Gastrocnemius medialis (tissue), 4 donors: ENCODE measurements at regions not wholly inside any gene's neighbourhood (a gene's known extent, or its start where the extent isn't known, plus 50 kb on each side); places are given as distances from the start of the nearest gene placed in this dataset.

ENCODE experiments used
- ATAC-seq, 2 donors: fragments of 150-250 bp; one replicate each; pipeline ENCODE4 v1.9.1; 2016
- DNase-seq, 2 donors: peaks; one replicate each; pipeline ENCODE4 v3.0.0-alpha.2; 2019
- H3K27ac ChIP-seq, 4 donors: fragments of 200-600 bp; sonication (generic); 1 replicate in 1 of 4; 2 replicates in 3 of 4; pipeline ENCODE4 v1.5.1; 2016 to 2018; ENCODE audit warnings: mild to moderate bottlenecking in 2 of 4, moderate library complexity in 1 of 4
- H3K27me3 ChIP-seq, 3 donors: fragments of 200-600 bp; sonication (generic) in 2 of 3; 1 replicate in 1 of 3; 2 replicates in 2 of 3; pipeline versions ENCODE4 v1.5.1 to v1.6.0; 2016 to 2019; ENCODE audit warnings: mild to moderate bottlenecking in 1 of 3, moderate library complexity in 1 of 3
- H3K36me3 ChIP-seq, 2 donors: fragments of 200-600 bp; sonication (generic) in 1 of 2; one replicate each; pipeline ENCODE4 v1.5.1; 2017 to 2018
- H3K4me1 ChIP-seq, 2 donors: fragments of 200-600 bp; sonication (generic) in 1 of 2; one replicate each; pipeline ENCODE4 v1.5.1; 2016 to 2017; ENCODE audit warnings: mild to moderate bottlenecking in 2 of 2
- H3K4me3 ChIP-seq, 4 donors: fragments of 200-600 bp; sonication (generic) in 3 of 4; 1 replicate in 1 of 4; 2 replicates in 3 of 4; pipeline ENCODE4 v1.5.1; 2016 to 2019; ENCODE audit warnings: mild to moderate bottlenecking in 2 of 4
- H3K9me3 ChIP-seq, 3 donors: fragments of 200-600 bp; sonication (generic) in 2 of 3; 1 replicate in 1 of 3; 2 replicates in 2 of 3; pipeline ENCODE4 v1.5.1; 2016 to 2019
- POLR2A ChIP-seq, 2 donors: fragments of 450-650 bp; IDR thresholded peaks; one replicate each; pipeline ENCODE4 v1.6.1; 2017; ENCODE audit warnings: antibody characterized with exemption in 2 of 2, mild to moderate bottlenecking in 2 of 2, moderate library complexity in 2 of 2
- in situ Hi-C, 4 donors: fragments of 200-750 bp; cut with MboI; loops; one replicate each; pipeline versions ENCODE4 v1.15.0 to v1.8.0; 2017; ENCODE audit warnings: low sequenced_read_pairs in 4 of 4
- intact Hi-C: fragments of 100-400 bp; cut with DNase I; formaldehyde crosslinking; loops from one replicate; pipeline ENCODE4 v1.15.1; 2023; ENCODE audit warnings: low total_unique reads
- TF ChIP-seq, protein P1 (sequence below), 5 experiments: fragments of 450-650 bp in 3 of 5; fragments of 200-600 bp in 2 of 5; sonication (generic) in 2 of 5; IDR thresholded peaks in 4 of 5; conservative IDR thresholded peaks in 1 of 5; 1 replicate in 4 of 5; 2 replicates in 1 of 5; pipeline ENCODE4 v1.5.1; 2016 to 2019; ENCODE audit warnings: antibody characterized with exemption in 5 of 5, mild to moderate bottlenecking in 3 of 5, moderate library complexity in 3 of 5

DNA sequence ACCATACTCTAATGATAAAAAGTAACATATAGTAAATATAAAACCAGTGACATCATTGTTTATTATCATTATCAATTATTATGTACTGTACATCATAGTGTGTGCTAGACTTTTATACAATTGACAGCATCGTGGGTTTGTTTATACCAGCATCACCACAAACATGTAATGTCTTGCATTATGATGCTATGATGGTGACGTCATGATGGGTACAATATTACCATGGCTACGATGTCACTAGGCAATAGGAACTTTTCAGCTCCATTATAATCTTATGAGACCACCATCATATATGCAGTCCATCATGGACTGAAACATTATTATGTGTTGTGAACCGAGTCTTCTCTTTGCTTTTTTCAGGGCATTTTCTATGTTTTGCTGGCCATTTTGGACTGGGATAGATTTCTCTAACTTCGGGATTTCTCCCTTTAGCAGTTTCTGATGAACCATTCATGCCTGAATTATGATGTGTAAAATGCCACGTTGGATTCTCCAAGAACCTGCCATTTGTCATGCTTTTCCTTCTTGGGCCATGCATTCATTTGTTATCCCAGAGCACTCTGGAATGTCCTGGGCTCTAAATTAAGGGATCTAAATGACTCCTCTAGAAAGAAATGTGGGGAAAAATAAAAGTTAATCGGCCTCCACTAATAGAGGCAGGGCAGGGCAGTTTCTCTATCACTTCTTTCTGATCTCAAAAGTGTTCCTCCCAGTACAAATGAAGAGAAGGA is 325.6 kb upstream of the TNP1 start:
- TF ChIP-seq, protein P1, sequence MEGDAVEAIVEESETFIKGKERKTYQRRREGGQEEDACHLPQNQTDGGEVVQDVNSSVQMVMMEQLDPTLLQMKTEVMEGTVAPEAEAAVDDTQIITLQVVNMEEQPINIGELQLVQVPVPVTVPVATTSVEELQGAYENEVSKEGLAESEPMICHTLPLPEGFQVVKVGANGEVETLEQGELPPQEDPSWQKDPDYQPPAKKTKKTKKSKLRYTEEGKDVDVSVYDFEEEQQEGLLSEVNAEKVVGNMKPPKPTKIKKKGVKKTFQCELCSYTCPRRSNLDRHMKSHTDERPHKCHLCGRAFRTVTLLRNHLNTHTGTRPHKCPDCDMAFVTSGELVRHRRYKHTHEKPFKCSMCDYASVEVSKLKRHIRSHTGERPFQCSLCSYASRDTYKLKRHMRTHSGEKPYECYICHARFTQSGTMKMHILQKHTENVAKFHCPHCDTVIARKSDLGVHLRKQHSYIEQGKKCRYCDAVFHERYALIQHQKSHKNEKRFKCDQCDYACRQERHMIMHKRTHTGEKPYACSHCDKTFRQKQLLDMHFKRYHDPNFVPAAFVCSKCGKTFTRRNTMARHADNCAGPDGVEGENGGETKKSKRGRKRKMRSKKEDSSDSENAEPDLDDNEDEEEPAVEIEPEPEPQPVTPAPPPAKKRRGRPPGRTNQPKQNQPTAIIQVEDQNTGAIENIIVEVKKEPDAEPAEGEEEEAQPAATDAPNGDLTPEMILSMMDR (IDR thresholded peaks at IDR 0.05 in 4 of 5, conservative IDR thresholded peaks at IDR 0.05 in 1 of 5), result no peak
- TF ChIP-seq POLR2A (IDR thresholded peaks at IDR 0.05), result no peak
- Histone ChIP-seq H3K36me3 (no peaks in the 10 kb centered on the region), H3K4me3 (no peak overlapping the region), H3K27me3 (no peaks in the 10 kb centered on the region), H3K9me3 (no peaks in the 10 kb centered on the region), H3K27ac (peak overlapping the region; percentile 26 to 65 (median 60)), H3K4me1 (peaks cover 7% of the 10 kb centered on the region in 2 donors)
- ATAC-seq (no peak), DNase-seq (no peak)
- in situ Hi-C loops (loop anchor here in 1 of 4 donors (25.0 kb wide), 1 partner anchor 327 kb away; no protein-coding TSS in a partner anchor), intact Hi-C loops (no loop called here)

- in situ Hi-C loops (loop anchor here in 1 of 4 donors (25.0 kb wide), 1 partner anchor 328 kb away; no protein-coding TSS in a partner anchor), intact Hi-C loops (no loop called here)
- Histone ChIP-seq H3K9me3 (no peaks in the 10 kb centered on the region), H3K27ac (no peak overlapping the region), H3K4me1 (peaks cover 7% of the 10 kb centered on the region in 2 donors), H3K4me3 (no peak overlapping the region), H3K36me3 (no peaks in the 10 kb centered on the region), H3K27me3 (no peaks in the 10 kb centered on the region)
- no peak for TF ChIP-seq POLR2A (IDR thresholded peaks at IDR 0.05)
- TF ChIP-seq, protein P1 (IDR thresholded peaks at IDR 0.05 in 4 of 5, conservative IDR thresholded peaks at IDR 0.05 in 1 of 5), result no peak
- ATAC-seq (no peak), DNase-seq (no peak)
Observed at GRCh38 chr2:217184242-217184641, 324.4 kb upstream of the TNP1 start.

GRCh38 chr2:217183471-217183870 is 323.6 kb upstream of the TNP1 start:
- H3K27ac ChIP-seq, result no peak overlapping the region
- H3K4me3 ChIP-seq, result no peak overlapping the region
- no peaks in the 10 kb centered on the region for H3K36me3 ChIP-seq
- TF ChIP-seq, protein P1 (IDR thresholded peaks at IDR 0.05 in 4 of 5, conservative IDR thresholded peaks at IDR 0.05 in 1 of 5), result no peak
- TF ChIP-seq POLR2A (IDR thresholded peaks at IDR 0.05), result no peak
- intact Hi-C loops, result no loop called here
- H3K4me1 ChIP-seq, result peaks cover 7% of the 10 kb centered on the region in 2 donors
- in situ Hi-C loops, result loop anchor here in 1 of 4 donors (25.0 kb wide), 1 partner anchor 329 kb away; no protein-coding TSS in a partner anchor
- no peaks in the 10 kb centered on the region for H3K27me3 ChIP-seq
- DNase-seq, result no peak
- no peak for ATAC-seq
- H3K9me3 ChIP-seq, result no peaks in the 10 kb centered on the region

- no peak overlapping the region for H3K27ac ChIP-seq
- H3K9me3 ChIP-seq, result no peaks in the 10 kb centered on the region
- H3K4me1 ChIP-seq, result peaks cover 7% of the 10 kb centered on the region in 2 donors
- TF ChIP-seq POLR2A (IDR thresholded peaks at IDR 0.05), result no peak
- TF ChIP-seq, protein P1 (IDR thresholded peaks at IDR 0.05 in 4 of 5, conservative IDR thresholded peaks at IDR 0.05 in 1 of 5), result no peak
- in situ Hi-C loops (loop anchor here in 1 of 4 donors (25.0 kb wide), 1 partner anchor 329 kb away; no protein-coding TSS in a partner anchor), intact Hi-C loops (no loop called here)
- H3K36me3 ChIP-seq, result no peaks in the 10 kb centered on the region
- no peak overlapping the region for H3K4me3 ChIP-seq
- no peaks in the 10 kb centered on the region for H3K27me3 ChIP-seq
- ATAC-seq (no peak), DNase-seq (no peak)
Observed at GRCh38 chr2:217182926-217183325, 323.1 kb upstream of the TNP1 start.
